Activated CD8-positive, alpha-beta memory T cell treated with anti-CD3 and anti-CD28 coated beads for 24 hours (primary cell): ENCODE measurements at regions not wholly inside any gene's neighbourhood (a gene's known extent, or its start where the extent isn't known, plus 50 kb on each side); places are given as distances from the start of the nearest gene placed in this dataset.

Experiments
- DNase-seq: peaks from one replicate; pipeline ENCODE4 v3.0.0-alpha.2; 2020

GRCh38 chr1:198865319-198865718 lies 226.5 kb downstream of the PTPRC start:
- no peak for DNase-seq

GRCh38 chr1:198867182-198867581 lies 228.3 kb downstream of the PTPRC start:
- DNase-seq, result no peak

GRCh38 chr1:198873696-198874230 lies 234.9 kb downstream of the PTPRC start:
- DNase-seq, result no peak

DNA sequence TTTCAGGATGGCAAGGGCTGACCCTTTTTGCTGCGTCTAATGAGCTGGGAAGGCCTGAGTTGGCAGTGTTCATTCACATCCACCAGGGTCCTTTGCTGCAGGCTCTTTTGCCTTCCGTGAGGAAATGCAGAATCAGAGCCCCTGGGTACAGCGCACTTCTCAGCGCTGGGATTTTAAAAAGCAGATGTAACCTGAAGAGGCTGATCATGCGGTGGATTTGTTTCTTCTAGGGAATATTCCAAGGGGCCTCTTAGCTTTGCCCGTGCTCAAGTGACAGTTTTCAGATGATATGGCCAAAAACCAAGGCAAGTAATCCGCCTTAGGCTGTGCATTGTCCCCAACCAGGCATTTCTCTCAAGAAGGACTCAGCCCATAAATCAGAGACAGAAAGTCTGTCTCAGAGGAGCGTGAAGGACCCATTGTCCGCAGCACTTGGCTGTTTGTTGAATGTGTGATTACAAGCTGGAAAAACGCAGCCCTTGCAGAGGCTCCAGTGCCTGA lies 237.6 kb downstream of the PTPRC start:
- no peak for DNase-seq

- no peak for DNase-seq
Measured at GRCh38 chr1:198878566-198878965, 239.7 kb downstream of the PTPRC start.

GRCh38 chr1:198879711-198880306 lies 241.0 kb downstream of the PTPRC start:
- DNase-seq, result no peak

- no peak for DNase-seq
Measured at GRCh38 chr1:198880397-198880796, 241.6 kb downstream of the PTPRC start.

DNA sequence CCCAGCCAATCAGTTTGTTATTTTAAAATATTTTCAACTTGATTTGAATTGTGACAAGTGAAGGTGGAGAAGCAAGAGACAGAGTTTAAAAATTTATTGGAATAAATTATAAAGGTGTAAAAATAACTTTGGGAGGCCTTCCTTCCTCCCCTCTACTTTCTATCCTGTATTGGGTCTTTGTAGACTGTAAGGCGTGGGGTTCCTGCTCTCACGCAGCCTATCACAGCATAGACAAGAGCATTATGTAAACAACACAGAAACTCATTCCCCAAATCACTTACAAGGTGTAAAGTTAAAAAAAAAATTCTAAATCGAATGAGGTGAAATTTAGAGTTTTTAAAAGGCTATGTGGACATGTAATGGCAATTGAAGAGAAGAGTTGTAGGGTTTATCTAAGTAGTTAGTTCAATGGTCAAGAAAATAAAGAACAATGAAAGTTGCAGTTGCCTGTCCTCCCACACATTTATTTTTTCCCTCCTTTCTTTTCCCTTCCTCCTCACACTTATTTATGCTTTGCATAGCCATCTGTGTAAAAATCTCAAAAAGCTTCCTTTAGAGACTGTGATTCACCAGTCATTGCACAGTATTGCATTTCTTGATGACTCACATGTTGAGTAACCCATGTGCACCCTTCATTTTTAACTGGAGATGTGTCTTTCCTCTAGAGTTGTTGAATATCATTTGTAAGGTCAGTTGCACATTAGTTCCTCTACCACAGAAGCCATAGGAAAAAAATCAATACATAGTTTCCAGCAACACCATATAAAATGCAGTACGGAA lies 242.2 kb downstream of the PTPRC start:
- DNase-seq, result no peak

DNA sequence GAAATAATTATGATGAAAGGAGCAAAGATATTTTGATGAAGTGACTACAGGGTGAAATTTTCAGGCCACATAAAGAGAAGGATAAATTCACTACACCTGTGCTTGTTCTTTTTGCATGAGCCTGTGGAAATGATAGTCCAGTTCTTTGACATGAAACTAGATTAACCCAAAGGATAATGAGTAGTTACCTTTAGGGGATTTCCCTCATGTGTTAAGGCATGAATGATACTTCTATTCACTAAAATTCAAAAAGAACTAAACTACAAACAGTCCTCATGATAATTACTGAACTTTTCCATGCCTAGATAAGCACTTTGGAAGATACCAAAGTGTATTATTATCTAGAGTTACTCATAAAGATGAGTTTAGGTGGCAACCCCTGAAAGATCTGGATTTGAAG lies 244.3 kb downstream of the PTPRC start:
- no peak for DNase-seq

DNA sequence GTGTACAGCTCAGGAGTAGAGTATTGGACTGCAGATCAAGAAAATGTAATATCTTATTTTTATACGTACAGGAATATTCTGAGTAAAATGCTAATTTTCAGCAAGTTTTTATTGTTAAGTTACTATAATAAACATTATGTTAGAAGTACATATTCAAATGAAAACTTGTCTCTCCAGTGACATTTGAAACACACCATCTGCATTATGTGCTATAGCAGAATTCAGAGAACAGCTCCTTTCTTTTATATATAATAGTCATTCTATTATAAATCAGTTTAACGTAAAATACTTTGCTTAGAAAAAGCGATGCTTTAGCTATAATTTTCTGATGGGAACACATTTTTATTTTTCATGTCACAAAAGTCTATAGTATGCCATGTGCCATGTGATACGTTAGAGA lies 249.0 kb downstream of the PTPRC start:
- DNase-seq, result no peak

DNA sequence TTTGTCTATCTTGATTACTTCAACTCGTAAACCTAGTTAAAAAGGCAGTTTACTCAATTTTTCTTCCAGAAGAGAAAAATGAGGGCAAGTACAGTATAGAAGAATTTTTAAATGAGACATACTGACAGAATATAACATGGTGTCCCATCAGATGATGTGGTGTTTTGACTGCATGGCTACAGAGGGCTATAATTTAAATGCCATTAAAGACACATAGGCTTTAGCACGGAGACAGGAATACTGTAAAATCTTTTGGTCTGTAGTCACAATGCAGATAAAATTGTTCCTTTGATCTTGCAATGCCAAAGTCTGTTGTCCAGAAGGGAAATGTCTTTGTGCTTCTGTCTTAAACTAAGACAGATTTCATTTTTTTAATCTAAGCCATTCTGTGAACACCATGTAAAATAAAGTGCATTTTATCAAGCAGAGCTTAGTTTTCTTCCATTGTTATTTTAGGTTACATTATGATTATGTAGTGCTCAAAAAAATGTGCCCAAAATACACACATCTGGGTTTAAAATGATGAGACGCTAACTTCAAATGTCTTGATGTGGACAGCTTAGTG lies 249.6 kb downstream of the PTPRC start:
- no peak for DNase-seq

GRCh38 chr1:198889101-198889500 lies 250.3 kb downstream of the PTPRC start:
- DNase-seq, result no peak

GRCh38 chr1:198889749-198890148 lies 250.9 kb downstream of the PTPRC start:
- DNase-seq, result no peak

GRCh38 chr1:198890214-198890930 lies 251.5 kb downstream of the PTPRC start:
- no peak for DNase-seq

- no peak for DNase-seq
Measured at GRCh38 chr1:198892065-198892464, 253.2 kb downstream of the PTPRC start.

- no peak for DNase-seq
Measured at GRCh38 chr1:198893141-198893540, 254.3 kb downstream of the PTPRC start.

DNA sequence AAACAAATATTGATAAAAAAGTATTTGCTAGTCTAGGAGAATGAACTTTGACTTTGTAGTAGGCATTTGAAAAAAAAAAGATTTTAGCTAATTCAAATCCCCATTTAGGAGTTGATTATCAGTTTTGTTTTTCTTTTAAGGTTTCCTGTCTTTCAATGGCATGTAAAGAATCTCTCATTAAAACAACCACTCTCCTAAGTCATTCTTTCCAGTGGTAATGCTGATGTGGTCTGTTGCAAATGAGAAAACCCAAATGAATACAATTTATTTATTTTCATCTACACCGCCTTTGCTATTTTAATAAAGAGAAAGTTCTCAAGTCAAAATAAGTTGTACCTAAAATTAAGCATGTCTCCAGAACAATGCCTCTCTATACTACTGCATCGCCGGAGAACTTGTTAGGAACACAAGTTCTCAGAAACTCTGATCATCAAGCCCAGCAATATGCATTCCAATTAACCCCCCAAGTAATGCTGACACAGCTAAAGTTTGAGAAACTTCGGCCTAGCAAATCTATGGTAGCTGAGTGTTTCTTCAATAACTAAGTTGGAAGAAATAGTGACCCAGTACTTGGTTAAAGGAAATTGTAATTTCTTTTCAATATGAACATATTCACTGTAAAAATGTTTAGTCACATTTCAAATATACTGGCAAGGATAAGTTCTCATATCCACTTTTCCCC lies 255.1 kb downstream of the PTPRC start:
- DNase-seq, result no peak

GRCh38 chr1:198901266-198901665 lies 262.4 kb downstream of the PTPRC start:
- no peak for DNase-seq

- no peak for DNase-seq
Measured at GRCh38 chr1:198902655-198903054, 263.8 kb downstream of the PTPRC start.

- DNase-seq, result no peak
Measured at GRCh38 chr1:198903203-198903602, 264.4 kb downstream of the PTPRC start.

DNA sequence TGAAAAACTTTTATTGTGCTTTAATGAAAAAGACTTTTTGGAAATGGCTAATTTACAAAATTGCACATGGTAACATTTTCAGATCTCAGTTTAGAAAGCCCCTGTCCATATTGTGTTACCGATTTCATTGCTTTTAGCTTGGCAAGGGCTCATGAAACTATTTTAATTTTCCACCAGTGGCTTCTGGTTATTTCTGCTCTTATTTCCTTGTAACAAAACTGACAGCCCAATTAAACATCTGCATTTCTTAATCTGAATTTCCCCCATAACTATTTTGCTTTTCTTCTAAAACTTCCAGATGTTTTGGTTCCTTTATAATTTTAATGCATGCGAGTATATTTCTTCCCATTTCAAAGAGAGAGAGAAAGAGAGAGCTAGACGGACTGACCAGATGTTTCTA lies 264.8 kb downstream of the PTPRC start:
- no peak for DNase-seq

DNA sequence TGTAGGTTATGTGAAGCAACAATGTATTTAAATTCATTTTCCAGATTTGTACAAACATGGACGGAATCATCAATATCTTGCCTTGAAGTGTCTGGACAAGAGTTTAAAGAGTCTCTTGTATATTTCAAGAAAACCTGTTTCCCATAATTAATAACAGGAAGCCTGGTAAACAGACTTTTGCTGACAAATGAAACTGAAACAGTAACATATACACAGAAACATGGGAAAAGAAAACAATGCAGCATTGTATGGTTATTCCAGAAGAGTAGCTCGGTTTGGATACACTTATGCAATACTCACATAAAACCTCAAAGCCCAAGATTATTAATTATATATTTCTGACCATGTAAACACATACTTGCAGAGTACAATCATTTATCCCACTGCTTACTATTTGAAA lies 265.5 kb downstream of the PTPRC start:
- DNase-seq, result no peak
